ENCODE measurements at regions not wholly inside any gene's neighbourhood (a gene's known extent, or its start where the extent isn't known, plus 50 kb on each side); places are given as distances from the start of the nearest gene placed in this dataset.

DNA sequence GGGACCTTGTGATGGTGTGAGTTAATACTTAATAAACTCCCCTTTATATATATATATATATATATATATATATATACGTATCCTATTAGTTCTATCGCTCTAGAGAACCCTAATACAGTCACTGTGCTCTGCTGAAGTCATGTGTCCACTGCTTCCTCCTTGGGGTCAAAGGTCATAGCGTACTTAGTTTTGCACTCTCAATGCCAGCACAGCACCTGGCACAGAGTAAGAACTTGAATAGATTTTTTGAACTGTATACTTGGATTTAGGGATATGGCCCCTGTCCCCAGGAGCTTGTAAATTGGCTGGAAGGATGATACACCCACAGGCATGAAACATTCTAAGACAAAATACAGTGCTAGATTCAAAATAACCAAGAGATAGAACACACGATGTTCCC, 58.9 kb upstream of the PLXNA4 start:
- Mint-ChIP-seq H3K36me3 (ENCODE audit: insufficient read depth) (no peaks in the 10 kb centered on the region), H3K27me3 (no peaks in the 10 kb centered on the region), H3K27ac (no peak overlapping the region), H3K4me1 (ENCODE audit: low read depth) (no peaks in the 10 kb centered on the region), H3K4me3 (ENCODE audit: low read depth) (no peak overlapping the region), H3K9me3 (ENCODE audit: low read depth) (no peaks in the 10 kb centered on the region)
- DNase-seq (ENCODE audit: low spot score, unreplicated experiment): no peak
- TF ChIP-seq CTCF (IDR thresholded peaks at IDR 0.05; ENCODE audit: unreplicated experiment): no peak

GRCh38 chr7:132630834-132631233, 54.6 kb upstream of the PLXNA4 start:
- H3K36me3 Mint-ChIP-seq (ENCODE audit: insufficient read depth): no peaks in the 10 kb centered on the region
- H3K4me3 Mint-ChIP-seq (ENCODE audit: low read depth): no peak overlapping the region
- DNase-seq (ENCODE audit: low spot score, unreplicated experiment): no peak
- H3K4me1 Mint-ChIP-seq (ENCODE audit: low read depth): no peaks in the 10 kb centered on the region
- H3K27ac Mint-ChIP-seq: no peak overlapping the region
- H3K9me3 Mint-ChIP-seq (ENCODE audit: low read depth): no peaks in the 10 kb centered on the region
- no peak for TF ChIP-seq CTCF (IDR thresholded peaks at IDR 0.05; ENCODE audit: unreplicated experiment)
- peaks cover 10% of the 10 kb centered on the region for H3K27me3 Mint-ChIP-seq
